ENCODE measurements at regions not wholly inside any gene's neighbourhood (a gene's known extent, or its start where the extent isn't known, plus 50 kb on each side); places are given as distances from the start of the nearest gene placed in this dataset.

DNA sequence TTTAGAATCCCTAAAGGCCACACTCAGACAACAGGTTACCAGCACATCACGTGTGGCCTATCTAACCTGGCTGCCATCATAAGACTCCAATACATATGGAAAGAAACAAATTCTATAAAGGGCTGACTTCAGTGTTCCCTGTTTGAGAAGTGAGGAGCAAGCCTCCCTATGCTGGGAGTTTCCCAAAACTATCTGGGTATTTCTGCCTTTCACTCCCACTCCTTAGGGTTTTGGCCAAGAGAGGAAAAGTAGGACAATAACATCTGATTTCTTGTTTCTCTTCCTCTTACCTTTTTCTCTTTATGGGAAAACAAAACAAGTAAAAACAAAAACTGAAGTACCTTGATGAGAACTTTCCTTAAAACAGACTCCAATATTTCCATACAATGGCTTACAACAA is 121.5 kb upstream of the COL8A1 start:
- Histone ChIP-seq H3K27me3 (ENCODE audit: control insufficient read depth, insufficient read depth, low read length) (no peaks in the 10 kb centered on the region), H3K36me3 (ENCODE audit: control insufficient read depth, insufficient read depth, low read length) (no peaks in the 10 kb centered on the region), H3K4me3 (ENCODE audit: low read depth, low read length) (no peak overlapping the region)
- no peak for DNase-seq (ENCODE audit: low read depth)
- TF ChIP-seq, protein P1, sequence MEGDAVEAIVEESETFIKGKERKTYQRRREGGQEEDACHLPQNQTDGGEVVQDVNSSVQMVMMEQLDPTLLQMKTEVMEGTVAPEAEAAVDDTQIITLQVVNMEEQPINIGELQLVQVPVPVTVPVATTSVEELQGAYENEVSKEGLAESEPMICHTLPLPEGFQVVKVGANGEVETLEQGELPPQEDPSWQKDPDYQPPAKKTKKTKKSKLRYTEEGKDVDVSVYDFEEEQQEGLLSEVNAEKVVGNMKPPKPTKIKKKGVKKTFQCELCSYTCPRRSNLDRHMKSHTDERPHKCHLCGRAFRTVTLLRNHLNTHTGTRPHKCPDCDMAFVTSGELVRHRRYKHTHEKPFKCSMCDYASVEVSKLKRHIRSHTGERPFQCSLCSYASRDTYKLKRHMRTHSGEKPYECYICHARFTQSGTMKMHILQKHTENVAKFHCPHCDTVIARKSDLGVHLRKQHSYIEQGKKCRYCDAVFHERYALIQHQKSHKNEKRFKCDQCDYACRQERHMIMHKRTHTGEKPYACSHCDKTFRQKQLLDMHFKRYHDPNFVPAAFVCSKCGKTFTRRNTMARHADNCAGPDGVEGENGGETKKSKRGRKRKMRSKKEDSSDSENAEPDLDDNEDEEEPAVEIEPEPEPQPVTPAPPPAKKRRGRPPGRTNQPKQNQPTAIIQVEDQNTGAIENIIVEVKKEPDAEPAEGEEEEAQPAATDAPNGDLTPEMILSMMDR (IDR thresholded peaks at IDR 0.05; ENCODE audit: insufficient read depth, low read length, poor library complexity, severe bottlenecking): no peak

DNA sequence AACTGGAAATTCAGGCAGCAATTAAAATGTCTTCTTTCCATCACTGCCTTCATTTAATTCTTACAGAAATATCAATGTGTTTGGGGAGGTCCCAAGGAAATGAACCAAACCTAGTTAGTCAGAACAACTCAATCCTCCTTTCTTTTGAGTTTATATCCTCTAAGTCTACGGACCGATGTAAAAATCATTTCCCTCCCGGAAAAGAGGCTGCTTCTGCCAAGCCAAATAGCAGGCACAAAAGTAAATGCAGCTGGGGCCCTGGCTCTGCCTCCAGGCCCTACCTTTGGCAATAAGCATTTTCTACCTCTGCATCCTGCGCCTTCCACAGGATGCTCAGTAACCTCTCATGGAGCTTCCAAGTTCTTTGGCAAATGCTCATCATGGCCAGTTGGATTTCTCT is 122.5 kb upstream of the COL8A1 start:
- no peak for DNase-seq (ENCODE audit: low read depth)
- no peak overlapping the region for H3K4me3 ChIP-seq (ENCODE audit: low read depth, low read length)
- no peaks in the 10 kb centered on the region for H3K36me3 ChIP-seq (ENCODE audit: control insufficient read depth, insufficient read depth, low read length)
- H3K27me3 ChIP-seq (ENCODE audit: control insufficient read depth, insufficient read depth, low read length): no peaks in the 10 kb centered on the region
- TF ChIP-seq, protein P1 (IDR thresholded peaks at IDR 0.05; ENCODE audit: insufficient read depth, low read length, poor library complexity, severe bottlenecking): no peak

DNA sequence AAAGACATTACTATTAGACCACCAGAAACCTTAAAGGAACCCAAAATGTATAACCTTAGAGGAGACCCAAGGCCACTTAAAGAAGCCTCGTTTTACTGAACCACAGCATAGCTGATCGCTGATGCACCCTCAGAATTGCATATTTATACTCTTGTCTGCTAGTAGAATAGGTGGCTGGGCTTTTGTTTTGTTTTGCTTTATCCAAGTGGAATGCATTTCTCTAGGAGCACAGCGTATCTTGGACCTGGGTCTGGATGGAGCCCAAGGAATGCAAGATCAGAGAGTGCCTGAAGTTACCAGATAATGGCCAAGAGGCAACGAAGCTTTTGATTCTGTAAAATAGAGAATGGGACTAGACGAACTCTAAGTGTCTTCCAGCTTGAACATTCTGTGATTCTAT is 129.2 kb upstream of the COL8A1 start:
- Histone ChIP-seq H3K4me3 (ENCODE audit: low read depth, low read length) (no peak overlapping the region), H3K27me3 (ENCODE audit: control insufficient read depth, insufficient read depth, low read length) (no peaks in the 10 kb centered on the region), H3K36me3 (ENCODE audit: control insufficient read depth, insufficient read depth, low read length) (no peaks in the 10 kb centered on the region)
- DNase-seq (ENCODE audit: low read depth): no peak
- TF ChIP-seq, protein P1 (IDR thresholded peaks at IDR 0.05; ENCODE audit: insufficient read depth, low read length, poor library complexity, severe bottlenecking): no peak

DNA sequence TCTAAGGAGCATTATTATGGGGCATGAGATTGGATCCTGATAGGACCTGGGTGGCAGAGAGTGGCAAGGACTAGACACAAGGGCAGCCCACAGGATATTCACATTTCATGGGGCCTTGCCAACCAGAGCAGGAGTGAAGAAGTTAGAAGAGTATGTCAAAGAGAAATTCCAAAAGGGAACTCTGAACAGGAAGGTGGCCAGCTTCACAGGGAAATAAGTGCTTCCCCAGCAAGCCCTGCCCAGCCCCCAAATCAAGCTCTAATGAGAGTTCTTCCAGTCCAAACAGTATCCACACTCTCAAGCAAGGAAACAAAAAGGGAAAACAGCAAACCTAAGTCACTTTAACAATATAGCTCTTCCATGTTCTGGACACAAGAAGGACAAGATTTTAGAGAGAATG is 130.2 kb upstream of the COL8A1 start:
- no peak for DNase-seq (ENCODE audit: low read depth)
- Histone ChIP-seq H3K36me3 (ENCODE audit: control insufficient read depth, insufficient read depth, low read length) (no peaks in the 10 kb centered on the region), H3K4me3 (ENCODE audit: low read depth, low read length) (no peak overlapping the region), H3K27me3 (ENCODE audit: control insufficient read depth, insufficient read depth, low read length) (no peaks in the 10 kb centered on the region)
- TF ChIP-seq, protein P1 (IDR thresholded peaks at IDR 0.05; ENCODE audit: insufficient read depth, low read length, poor library complexity, severe bottlenecking): no peak

DNA sequence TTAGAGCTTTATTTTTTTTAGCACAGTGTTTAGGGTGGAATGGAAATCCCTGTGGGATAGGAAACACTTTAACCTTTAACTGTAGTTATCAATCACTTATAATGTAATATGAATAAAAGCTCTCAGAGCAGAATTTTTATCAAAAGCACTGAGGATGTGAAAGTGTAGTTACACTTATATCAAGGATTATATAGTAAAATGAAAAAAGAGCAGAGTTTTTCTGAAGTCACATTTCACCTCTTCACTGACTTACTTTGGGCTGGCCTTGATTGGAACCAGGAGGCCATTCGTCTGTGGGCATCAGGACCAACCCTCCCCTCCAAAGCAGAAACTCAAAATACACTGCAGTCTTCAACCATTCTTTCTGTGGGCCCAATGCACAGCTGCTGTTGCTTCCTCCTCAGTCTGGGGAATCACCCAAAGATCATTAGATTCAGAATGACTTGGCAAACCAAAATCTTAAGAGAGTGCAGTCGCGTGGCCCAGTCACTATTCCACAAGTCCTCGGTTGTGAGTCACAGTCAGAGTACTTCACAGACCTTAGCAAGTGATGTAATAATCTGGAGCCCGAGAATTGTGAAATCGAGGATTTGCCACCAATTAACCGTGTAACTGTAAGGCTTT is 132.6 kb upstream of the COL8A1 start:
- H3K27me3 ChIP-seq (ENCODE audit: control insufficient read depth, insufficient read depth, low read length): no peaks in the 10 kb centered on the region
- no peak overlapping the region for H3K4me3 ChIP-seq (ENCODE audit: low read depth, low read length)
- TF ChIP-seq, protein P1 (IDR thresholded peaks at IDR 0.05; ENCODE audit: insufficient read depth, low read length, poor library complexity, severe bottlenecking): no peak
- no peak for DNase-seq (ENCODE audit: low read depth)
- H3K36me3 ChIP-seq (ENCODE audit: control insufficient read depth, insufficient read depth, low read length): no peaks in the 10 kb centered on the region

DNA sequence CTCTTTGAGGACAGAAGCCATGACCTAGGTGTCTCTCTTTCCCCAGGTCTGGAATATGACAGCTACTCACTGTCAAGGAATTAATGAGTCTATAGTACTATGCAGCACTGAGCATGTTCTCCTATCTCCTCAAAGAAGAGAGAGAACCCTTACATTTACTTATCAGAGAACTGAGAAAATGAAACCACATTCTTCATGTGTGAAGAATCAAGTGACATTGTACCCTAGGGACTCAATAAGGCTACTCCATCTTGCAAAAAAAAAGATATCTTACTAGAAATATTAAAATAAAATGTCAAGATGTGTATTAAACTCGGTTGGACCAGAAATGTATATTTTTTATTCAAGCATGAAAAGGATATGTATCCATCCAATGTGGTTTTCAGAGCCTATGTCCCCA is 133.2 kb upstream of the COL8A1 start:
- Histone ChIP-seq H3K27me3 (ENCODE audit: control insufficient read depth, insufficient read depth, low read length) (no peaks in the 10 kb centered on the region), H3K4me3 (ENCODE audit: low read depth, low read length) (no peak overlapping the region), H3K36me3 (ENCODE audit: control insufficient read depth, insufficient read depth, low read length) (no peaks in the 10 kb centered on the region)
- no peak for DNase-seq (ENCODE audit: low read depth)
- TF ChIP-seq, protein P1 (IDR thresholded peaks at IDR 0.05; ENCODE audit: insufficient read depth, low read length, poor library complexity, severe bottlenecking): no peak

Data from kidney epithelial cell (primary cell).